GM12874 (cell line): ENCODE measurements at regions not wholly inside any gene's neighbourhood (a gene's known extent, or its start where the extent isn't known, plus 50 kb on each side); places are given as distances from the start of the nearest gene placed in this dataset.

Experiments
- CTCF ChIP-seq: IDR thresholded peaks from 2 replicates; pipeline ENCODE4 v1.5.1; 2011; ENCODE audit warnings: low read depth, mild to moderate bottlenecking, control low read depth, low read length, moderate library complexity; ENCODE audit not compliant: insufficient read depth

DNA sequence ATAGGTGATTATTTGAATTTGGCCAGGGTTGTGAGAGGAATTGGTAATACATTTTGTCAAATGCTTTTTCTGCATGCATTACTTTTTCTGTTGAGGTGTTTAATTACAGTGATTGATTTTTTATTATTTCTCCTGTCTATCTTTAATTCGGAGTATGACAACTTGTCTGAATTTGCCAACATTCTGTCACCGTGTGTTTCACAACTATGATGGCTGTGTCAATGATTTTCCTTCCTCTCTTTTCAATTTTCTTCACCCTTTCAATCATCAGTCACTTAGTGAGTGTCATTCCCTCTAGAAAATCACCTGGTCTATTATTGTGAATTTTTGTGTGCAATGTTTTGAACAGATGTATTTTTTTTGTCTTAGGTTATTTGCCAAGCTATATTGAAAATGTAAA is 1221.4 kb upstream of the CDH18 start:
- TF ChIP-seq CTCF, result no peak

GRCh38 chr5:21199087-21199486 is 1211.1 kb upstream of the CDH18 start:
- TF ChIP-seq CTCF, result no peak

GRCh38 chr5:21195145-21195544 is 1207.1 kb upstream of the CDH18 start:
- TF ChIP-seq CTCF, result no peak

GRCh38 chr5:21185536-21185935 is 1197.5 kb upstream of the CDH18 start:
- no peak for TF ChIP-seq CTCF

DNA sequence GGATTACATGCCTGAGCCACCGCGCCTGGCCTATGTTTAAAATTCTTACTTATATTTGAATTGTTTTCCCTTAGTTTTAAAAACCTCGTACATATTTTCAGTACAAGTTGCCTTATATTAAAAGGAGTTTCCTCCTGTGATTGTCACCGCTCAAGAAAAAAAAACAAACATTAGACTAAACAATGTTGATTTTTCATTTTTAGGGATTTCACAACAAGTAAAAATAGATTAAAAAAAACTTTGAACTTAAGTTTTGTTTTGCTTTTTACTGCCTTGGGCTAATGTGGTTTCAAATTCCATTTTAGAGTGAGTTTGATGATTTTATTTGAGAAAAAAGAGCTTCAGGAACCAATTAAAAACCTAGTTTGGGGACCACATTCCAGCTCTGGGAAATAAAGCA is 1196.6 kb upstream of the CDH18 start:
- TF ChIP-seq CTCF, result no peak

DNA sequence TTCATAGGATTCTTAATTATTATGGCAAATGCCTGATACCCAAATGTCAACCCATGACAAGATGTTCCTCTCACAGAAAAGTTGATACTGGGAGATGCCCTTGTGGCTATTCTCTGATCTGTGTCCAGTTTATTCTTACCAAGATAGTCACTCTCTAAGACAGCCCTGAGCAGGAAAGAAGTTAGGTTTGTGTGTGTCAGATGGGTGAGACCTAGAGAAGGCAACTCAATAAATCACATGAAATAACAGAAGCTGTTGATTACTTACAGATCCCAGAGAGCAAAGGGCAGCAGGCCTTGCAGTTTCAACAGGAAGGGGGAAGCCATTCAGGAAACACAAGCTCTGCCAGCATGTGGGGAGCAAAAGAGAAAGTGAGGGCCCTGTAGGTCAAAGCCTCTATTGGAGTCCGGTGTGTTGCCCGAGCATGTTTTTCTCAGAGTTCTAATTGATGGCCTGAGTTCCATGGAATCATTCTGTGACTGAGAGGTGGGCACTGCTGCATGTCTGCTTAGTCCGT is 1193.7 kb upstream of the CDH18 start:
- no peak for TF ChIP-seq CTCF

GRCh38 chr5:21173526-21173925 is 1185.5 kb upstream of the CDH18 start:
- no peak for TF ChIP-seq CTCF

GRCh38 chr5:21173036-21173435 is 1185.0 kb upstream of the CDH18 start:
- no peak for TF ChIP-seq CTCF
